ENCODE measurements at regions not wholly inside any gene's neighbourhood (a gene's known extent, or its start where the extent isn't known, plus 50 kb on each side); places are given as distances from the start of the nearest gene placed in this dataset.
"Not testable (repeated sequence)": the region's sequence is repeated elsewhere in the genome, so short reads cannot be mapped to it uniquely, and the experiment has no call there.

DNA sequence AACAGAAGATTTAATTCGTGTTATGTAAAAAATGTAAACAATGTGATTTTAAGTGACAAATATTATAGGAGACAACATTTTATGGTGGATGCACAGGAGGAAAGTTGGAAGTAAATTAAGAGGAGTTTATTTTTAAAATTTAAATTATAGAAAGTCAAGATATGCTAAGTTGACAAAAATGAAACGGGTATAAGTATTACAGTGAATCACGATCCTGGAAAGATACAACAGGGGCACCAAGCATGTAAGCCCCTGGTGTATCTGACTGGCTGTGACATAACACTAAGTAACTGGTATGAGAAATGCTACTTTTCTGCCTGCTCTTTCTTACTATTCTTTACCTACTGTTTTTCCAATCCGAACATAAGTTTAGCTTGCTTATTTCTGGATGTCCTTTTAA lies 419.8 kb upstream of the CHD1 start:
- Histone ChIP-seq H3K36me3 (no peaks in the 10 kb centered on the region), H3K27me3 (no peaks in the 10 kb centered on the region), H3K4me3 (no peak overlapping the region), H3K27ac (no peak overlapping the region), H3K9me3 (peaks cover 0 to 9% (median 5%) of the 10 kb centered on the region in 3 donors), H3K4me1 (no peaks in the 10 kb centered on the region)
- DNase-seq, result no peak
- 67 to 80% methylated on average over 4 of the region's 4 CpGs for WGBS, 2 donors
- TF ChIP-seq CTCF (IDR thresholded peaks at IDR 0.05) (no peak), POLR2A (IDR thresholded peaks at IDR 0.05) (no peak)
- intact Hi-C loops (cut with DNase I), result no loop called here

- DNase-seq; H3K36me3 ChIP-seq; H3K4me3 ChIP-seq; intact Hi-C loops (cut with DNase I); H3K9me3 ChIP-seq; H3K27ac ChIP-seq; H3K4me1 ChIP-seq; H3K27me3 ChIP-seq: not testable (repeated sequence)
- 86 to 96% methylated on average over 2 of the region's 2 CpGs for WGBS, 2 donors
Measured at GRCh38 chr5:99339758-99340157, 411.0 kb upstream of the CHD1 start.

GRCh38 chr5:99334936-99335335 lies 406.1 kb upstream of the CHD1 start:
- Histone ChIP-seq H3K27ac (no peak overlapping the region), H3K9me3 (peaks cover 0 to 5% (median 0%) of the 10 kb centered on the region in 3 donors), H3K27me3 (no peaks in the 10 kb centered on the region), H3K36me3 (no peaks in the 10 kb centered on the region), H3K4me1 (no peaks in the 10 kb centered on the region), H3K4me3 (no peak overlapping the region)
- DNase-seq, result no peak
- intact Hi-C loops (cut with DNase I), result no loop called here
- 83% methylated on average over 1 of the region's 2 CpGs; no CpG with 5 or more reads in 1 of the 2 donors for WGBS, 2 donors
- TF ChIP-seq CTCF (IDR thresholded peaks at IDR 0.05) (no peak), POLR2A (IDR thresholded peaks at IDR 0.05) (no peak)

DNA sequence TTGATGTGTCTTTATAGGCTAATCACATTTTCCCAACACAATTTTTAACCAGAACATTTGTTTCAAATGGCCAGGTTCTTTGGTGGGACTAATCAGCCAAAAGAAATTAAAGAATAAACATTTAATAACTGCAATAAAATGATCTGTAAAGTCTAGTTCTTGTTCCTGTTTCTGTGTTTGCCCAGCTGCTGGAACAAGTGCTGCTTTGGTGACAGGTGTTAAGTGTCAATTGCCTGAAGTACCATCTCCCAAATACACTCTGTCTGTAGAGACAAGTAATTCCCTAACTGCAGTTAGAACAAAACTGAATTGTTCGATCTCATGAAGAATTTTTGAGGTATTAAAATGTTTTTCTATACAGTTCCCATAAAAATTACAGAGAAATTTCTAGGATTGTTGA lies 402.3 kb upstream of the CHD1 start:
- WGBS, 2 donors, result 30 to 59% methylated on average over 1 of the region's 1 CpG
- peaks cover 0 to 5% (median 0%) of the 10 kb centered on the region in 3 donors for H3K9me3 ChIP-seq
- no peaks in the 10 kb centered on the region for H3K36me3 ChIP-seq
- TF ChIP-seq CTCF (IDR thresholded peaks at IDR 0.05) (no peak), POLR2A (IDR thresholded peaks at IDR 0.05) (no peak)
- H3K4me3 ChIP-seq, result no peak overlapping the region
- intact Hi-C loops (cut with DNase I), result no loop called here
- no peaks in the 10 kb centered on the region for H3K27me3 ChIP-seq
- no peak for DNase-seq
- no peaks in the 10 kb centered on the region for H3K4me1 ChIP-seq
- H3K27ac ChIP-seq, result no peak overlapping the region

DNA sequence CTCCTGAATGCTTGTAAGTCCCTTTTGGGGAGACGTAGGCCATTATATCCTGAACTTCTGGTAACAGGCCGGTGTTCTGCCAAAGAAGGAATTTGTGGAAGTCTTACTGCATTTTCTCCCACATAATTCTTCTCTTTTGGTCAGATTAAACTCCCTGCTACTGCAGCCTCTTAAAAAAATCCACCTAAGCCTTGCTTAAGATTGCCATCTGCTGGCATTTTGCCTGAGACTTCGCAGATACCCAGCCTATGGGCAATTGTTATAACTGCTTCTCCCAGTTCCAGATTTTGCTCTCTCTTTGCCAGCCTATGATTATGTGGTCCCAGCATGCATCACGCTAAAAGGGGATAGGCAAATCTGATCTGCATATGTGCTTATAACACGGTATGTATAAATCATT lies 391.6 kb upstream of the CHD1 start:
- 52 to 55% methylated on average over 5 of the region's 5 CpGs for WGBS, 2 donors
- no peak overlapping the region for H3K27ac ChIP-seq
- intact Hi-C loops (cut with DNase I), result no loop called here
- no peaks in the 10 kb centered on the region for H3K9me3 ChIP-seq
- no peaks in the 10 kb centered on the region for H3K36me3 ChIP-seq
- DNase-seq, result no peak
- no peaks in the 10 kb centered on the region for H3K4me1 ChIP-seq
- H3K27me3 ChIP-seq, result no peaks in the 10 kb centered on the region
- TF ChIP-seq POLR2A (IDR thresholded peaks at IDR 0.05) (no peak), CTCF (IDR thresholded peaks at IDR 0.05) (no peak)
- H3K4me3 ChIP-seq, result no peak overlapping the region

DNA sequence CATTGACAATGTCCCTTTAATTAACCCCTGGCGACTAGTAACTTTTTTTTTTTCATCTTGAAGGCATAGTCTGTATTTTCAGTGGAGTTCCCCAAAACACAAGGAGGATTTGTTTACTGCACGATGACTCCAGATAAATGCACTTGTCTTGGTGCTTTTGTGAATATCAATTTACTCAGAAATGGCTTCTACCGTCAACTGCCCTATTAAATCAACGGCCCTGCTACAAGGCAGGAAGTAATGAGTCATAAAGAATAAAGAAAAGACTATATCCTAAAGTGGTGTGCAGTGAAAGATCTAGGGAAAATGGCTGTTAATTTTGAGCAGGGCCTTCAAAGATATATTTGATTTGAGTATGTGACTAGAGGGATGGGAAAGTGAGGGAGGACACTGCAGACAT lies 388.3 kb upstream of the CHD1 start:
- H3K4me3 ChIP-seq, result no peak overlapping the region
- 55 to 62% methylated on average over 4 of the region's 4 CpGs for WGBS, 2 donors
- no peak overlapping the region for H3K27ac ChIP-seq
- TF ChIP-seq CTCF (IDR thresholded peaks at IDR 0.05), result no peak
- no peak for TF ChIP-seq POLR2A (IDR thresholded peaks at IDR 0.05)
- no peaks in the 10 kb centered on the region for H3K36me3 ChIP-seq
- H3K27me3 ChIP-seq, result no peaks in the 10 kb centered on the region
- no peak for DNase-seq
- intact Hi-C loops (cut with DNase I), result no loop called here
- H3K4me1 ChIP-seq, result no peaks in the 10 kb centered on the region
- H3K9me3 ChIP-seq, result no peaks in the 10 kb centered on the region

Measured in esophagus squamous epithelium (tissue), 5 donors.